ENCODE measurements at regions not wholly inside any gene's neighbourhood (a gene's known extent, or its start where the extent isn't known, plus 50 kb on each side); places are given as distances from the start of the nearest gene placed in this dataset.

- no peaks in the 10 kb centered on the region for H3K27me3 ChIP-seq
- TF ChIP-seq EZH2 (IDR thresholded peaks at IDR 0.05) (no peak), EZH2phosphoT487 (IDR thresholded peaks at IDR 0.05) (no peak), CTCF (IDR thresholded peaks at IDR 0.05) (no peak)
- H3K36me3 ChIP-seq = no peaks in the 10 kb centered on the region
- no peak overlapping the region for H3K4me2 ChIP-seq
- no peak overlapping the region for H2AFZ ChIP-seq (replicated peaks)
- no peak overlapping the region for H3K4me3 ChIP-seq
- no peak for DNase-seq (ENCODE audit: low spot score)
- Mint-ChIP-seq H3K27me3 (ENCODE audit: insufficient read depth, low read depth) (no peaks in the 10 kb centered on the region), H3K9me3 (no peaks in the 10 kb centered on the region), H3K4me1 (no peaks in the 10 kb centered on the region), H3K27ac (no peak overlapping the region), H3K36me3 (no peaks in the 10 kb centered on the region), H3K4me3 (no peak overlapping the region)
- H3F3A ChIP-seq (ENCODE audit: low read depth) = no peaks in the 10 kb centered on the region
- H3K79me2 ChIP-seq (ENCODE audit: low read depth) = no peaks in the 10 kb centered on the region
- no peaks in the 10 kb centered on the region for H3K9me3 ChIP-seq (ENCODE audit: low read depth)
- H4K20me1 ChIP-seq (ENCODE audit: low read depth) = no peaks in the 10 kb centered on the region
- no peak overlapping the region for H3K27ac ChIP-seq
- H3K9ac ChIP-seq = no peak overlapping the region
- no peaks in the 10 kb centered on the region for H3K4me1 ChIP-seq
These were observed 68.5 kb upstream of the FREM2 start for GRCh38 chr13:38618336-38618735.

GRCh38 chr13:38618881-38619280 lies 68.0 kb upstream of the FREM2 start:
- H3K27ac ChIP-seq = no peak overlapping the region
- no peak for DNase-seq (ENCODE audit: low spot score)
- H3K79me2 ChIP-seq (ENCODE audit: low read depth) = no peaks in the 10 kb centered on the region
- H3K4me2 ChIP-seq = no peak overlapping the region
- no peak overlapping the region for H3K9ac ChIP-seq
- no peak overlapping the region for H3K27ac Mint-ChIP-seq
- H3K9me3 Mint-ChIP-seq = no peaks in the 10 kb centered on the region
- no peaks in the 10 kb centered on the region for H3K4me1 ChIP-seq
- H3K4me3 Mint-ChIP-seq = no peak overlapping the region
- H4K20me1 ChIP-seq (ENCODE audit: low read depth) = no peaks in the 10 kb centered on the region
- H3K9me3 ChIP-seq (ENCODE audit: low read depth) = no peaks in the 10 kb centered on the region
- H3F3A ChIP-seq (ENCODE audit: low read depth) = no peaks in the 10 kb centered on the region
- no peaks in the 10 kb centered on the region for H3K27me3 Mint-ChIP-seq (ENCODE audit: insufficient read depth, low read depth)
- no peak overlapping the region for H3K4me3 ChIP-seq
- no peaks in the 10 kb centered on the region for H3K36me3 Mint-ChIP-seq
- H3K4me1 Mint-ChIP-seq = no peaks in the 10 kb centered on the region
- H2AFZ ChIP-seq (replicated peaks) = no peak overlapping the region
- no peak for TF ChIP-seq EZH2phosphoT487 (IDR thresholded peaks at IDR 0.05)
- no peak for TF ChIP-seq CTCF (IDR thresholded peaks at IDR 0.05)
- no peak for TF ChIP-seq EZH2 (IDR thresholded peaks at IDR 0.05)
- H3K36me3 ChIP-seq = no peaks in the 10 kb centered on the region
- no peaks in the 10 kb centered on the region for H3K27me3 ChIP-seq

- Histone ChIP-seq H3K9ac (no peak overlapping the region), H3F3A (ENCODE audit: low read depth) (no peaks in the 10 kb centered on the region), H3K79me2 (ENCODE audit: low read depth) (no peaks in the 10 kb centered on the region), H3K36me3 (no peaks in the 10 kb centered on the region), H3K27me3 (no peaks in the 10 kb centered on the region), H3K4me2 (no peak overlapping the region), H2AFZ (replicated peaks) (no peak overlapping the region), H3K4me3 (no peak overlapping the region), H3K4me1 (no peaks in the 10 kb centered on the region), H4K20me1 (ENCODE audit: low read depth) (no peaks in the 10 kb centered on the region), H3K9me3 (ENCODE audit: low read depth) (no peaks in the 10 kb centered on the region), H3K27ac (no peak overlapping the region)
- no peak for DNase-seq (ENCODE audit: low spot score)
- Mint-ChIP-seq H3K4me3 (no peak overlapping the region), H3K36me3 (no peaks in the 10 kb centered on the region), H3K27ac (no peak overlapping the region), H3K27me3 (ENCODE audit: insufficient read depth, low read depth) (no peaks in the 10 kb centered on the region), H3K4me1 (no peaks in the 10 kb centered on the region), H3K9me3 (no peaks in the 10 kb centered on the region)
- TF ChIP-seq EZH2phosphoT487 (IDR thresholded peaks at IDR 0.05) = no peak
- no peak for TF ChIP-seq EZH2 (IDR thresholded peaks at IDR 0.05)
- no peak for TF ChIP-seq CTCF (IDR thresholded peaks at IDR 0.05)
These were observed 66.0 kb upstream of the FREM2 start for GRCh38 chr13:38620876-38621275.

GRCh38 chr13:38624822-38625221 lies 62.1 kb upstream of the FREM2 start:
- Histone ChIP-seq H3K9me3 (ENCODE audit: low read depth) (no peaks in the 10 kb centered on the region), H4K20me1 (ENCODE audit: low read depth) (no peaks in the 10 kb centered on the region), H3K4me2 (peak overlapping the region; percentile 39), H2AFZ (replicated peaks) (peak overlapping the region; percentile 67), H3K36me3 (no peaks in the 10 kb centered on the region), H3K27ac (no peak overlapping the region), H3K27me3 (no peaks in the 10 kb centered on the region), H3K79me2 (ENCODE audit: low read depth) (no peaks in the 10 kb centered on the region), H3K9ac (no peak overlapping the region), H3K4me3 (no peak overlapping the region), H3K4me1 (no peaks in the 10 kb centered on the region), H3F3A (ENCODE audit: low read depth) (no peaks in the 10 kb centered on the region)
- H3K27me3 Mint-ChIP-seq (ENCODE audit: insufficient read depth, low read depth) = no peaks in the 10 kb centered on the region
- H3K9me3 Mint-ChIP-seq = no peaks in the 10 kb centered on the region
- no peaks in the 10 kb centered on the region for H3K36me3 Mint-ChIP-seq
- H3K4me3 Mint-ChIP-seq = no peak overlapping the region
- TF ChIP-seq CTCF (IDR thresholded peaks at IDR 0.05) (no peak), EZH2 (IDR thresholded peaks at IDR 0.05) (no peak), EZH2phosphoT487 (IDR thresholded peaks at IDR 0.05) (no peak)
- no peak overlapping the region for H3K27ac Mint-ChIP-seq
- no peak for DNase-seq (ENCODE audit: low spot score)
- H3K4me1 Mint-ChIP-seq = no peaks in the 10 kb centered on the region
